ENCODE measurements at regions not wholly inside any gene's neighbourhood (a gene's known extent, or its start where the extent isn't known, plus 50 kb on each side); places are given as distances from the start of the nearest gene placed in this dataset.
"Not testable (repeated sequence)": the region's sequence is repeated elsewhere in the genome, so short reads cannot be mapped to it uniquely, and the experiment has no call there.

DNA sequence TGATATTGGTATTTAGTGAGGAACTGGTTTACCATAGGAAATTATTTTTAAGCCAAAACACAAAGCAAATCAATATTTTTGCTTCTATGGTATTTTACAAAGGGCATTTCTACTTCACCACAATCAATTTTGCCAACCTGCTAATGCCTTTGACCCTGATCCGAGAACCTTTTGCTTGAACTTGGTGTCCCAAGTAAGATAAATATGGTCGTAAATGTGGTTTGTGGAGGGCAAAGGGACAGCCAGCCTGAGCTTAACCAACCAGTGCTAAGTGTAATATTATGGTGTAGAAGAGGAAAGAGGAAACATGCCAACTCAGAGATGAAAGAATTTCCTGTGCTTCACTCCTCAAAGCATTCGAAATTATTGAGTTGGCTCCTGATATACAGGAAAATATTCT lies 148.4 kb downstream of the C3orf38 start:
- DNase-seq, result no peak

DNA sequence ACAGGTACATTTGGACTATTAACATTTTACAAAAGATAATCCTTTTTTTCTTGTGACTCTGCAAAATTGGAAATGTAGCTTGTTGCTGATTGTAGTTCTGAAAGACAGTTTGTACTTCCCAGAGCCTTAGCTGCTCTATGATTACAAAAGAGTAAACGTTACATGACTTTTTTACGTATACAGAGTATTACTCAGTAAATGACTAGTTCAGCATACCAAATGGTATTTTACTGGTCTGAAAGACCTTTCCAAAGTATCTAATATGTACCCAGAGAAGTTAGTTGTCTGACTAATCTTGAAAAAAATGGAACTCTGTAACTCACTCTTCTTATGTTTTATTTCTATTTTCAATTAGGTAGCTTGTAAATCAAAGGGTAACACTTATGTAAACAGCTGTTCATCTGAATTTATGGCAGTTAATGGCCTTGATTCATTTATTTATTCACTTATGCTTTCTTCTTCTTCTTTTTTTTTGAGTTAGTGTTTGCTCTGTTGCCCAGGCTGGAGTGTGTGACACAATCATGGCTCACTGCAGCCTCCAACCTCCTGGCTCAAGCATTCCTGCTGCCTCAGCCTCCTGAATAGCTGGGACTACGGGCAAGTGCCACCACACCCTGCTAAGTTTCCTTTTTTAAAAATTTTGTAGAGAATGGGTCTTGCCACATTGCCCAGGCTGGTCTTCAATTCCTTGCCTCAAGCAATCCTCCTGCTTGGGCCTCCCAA lies 151.7 kb downstream of the C3orf38 start:
- DNase-seq, result no peak

DNA sequence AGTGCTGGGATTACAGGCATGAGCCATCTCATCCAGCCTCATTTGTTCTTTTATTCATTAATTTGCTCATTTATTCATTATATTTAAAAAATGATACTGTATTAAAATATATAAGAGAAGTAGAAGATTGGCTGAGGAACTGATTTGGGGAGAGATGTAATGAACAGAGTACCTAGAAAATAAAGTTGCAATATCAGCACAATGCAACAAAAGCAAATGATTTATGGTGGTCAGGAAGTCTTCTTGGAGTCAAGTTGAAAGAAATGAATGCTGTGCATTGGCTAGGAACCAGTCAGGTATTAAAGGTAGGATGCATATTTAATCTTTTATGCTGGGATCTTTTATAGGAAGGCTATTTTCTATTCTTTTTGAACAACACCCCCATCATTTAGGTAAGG lies 152.2 kb downstream of the C3orf38 start:
- no peak for DNase-seq

DNA sequence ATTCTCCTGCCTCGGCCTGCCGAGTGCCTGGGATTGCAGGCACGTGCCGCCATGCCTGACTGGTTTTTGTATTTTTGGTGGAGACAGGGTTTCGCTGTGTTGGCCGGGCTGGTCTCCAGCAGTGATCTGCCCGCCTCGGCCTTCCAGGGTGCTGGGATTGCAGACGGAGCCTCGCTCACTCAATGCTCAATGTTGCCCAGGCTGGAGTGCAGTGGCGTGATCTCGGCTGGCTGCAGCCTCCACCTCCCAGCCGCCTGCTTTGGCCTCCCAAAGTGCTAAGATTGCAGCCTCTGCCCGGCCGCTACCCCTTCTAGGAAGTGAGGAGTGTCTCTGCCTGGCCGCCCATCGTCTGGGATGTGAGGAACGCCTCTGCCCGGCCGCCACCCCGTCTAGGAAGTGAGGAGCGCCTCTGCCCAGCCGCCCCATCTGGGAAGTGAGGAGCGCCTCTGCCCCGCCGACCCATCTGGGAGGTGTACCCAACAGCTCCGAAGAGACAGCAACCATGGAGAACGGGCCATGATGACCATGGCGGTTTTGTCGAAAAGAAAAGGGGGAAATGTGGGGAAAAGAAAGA lies 153.7 kb downstream of the C3orf38 start:
- not testable (repeated sequence) for DNase-seq

DNA sequence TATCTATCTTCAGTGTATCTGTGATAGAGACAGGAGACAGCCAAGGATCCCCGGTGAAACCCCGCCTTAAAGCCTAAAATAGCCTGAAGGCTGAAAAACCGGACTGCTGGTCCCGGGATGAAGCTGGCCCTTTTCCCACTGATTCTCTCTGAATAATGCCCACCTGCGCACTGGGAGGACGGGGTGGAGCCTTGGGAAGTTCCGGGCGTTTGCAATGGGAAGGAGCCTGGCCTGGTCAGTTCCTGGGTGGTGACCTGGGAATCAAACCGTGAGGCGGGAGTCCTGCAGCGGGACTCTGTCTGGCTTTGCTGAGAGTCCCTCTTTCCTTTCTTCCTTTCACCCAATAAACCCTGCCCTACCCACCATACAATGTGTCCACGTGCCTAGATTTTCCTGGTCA lies 157.9 kb downstream of the C3orf38 start:
- DNase-seq, result no peak

DNA sequence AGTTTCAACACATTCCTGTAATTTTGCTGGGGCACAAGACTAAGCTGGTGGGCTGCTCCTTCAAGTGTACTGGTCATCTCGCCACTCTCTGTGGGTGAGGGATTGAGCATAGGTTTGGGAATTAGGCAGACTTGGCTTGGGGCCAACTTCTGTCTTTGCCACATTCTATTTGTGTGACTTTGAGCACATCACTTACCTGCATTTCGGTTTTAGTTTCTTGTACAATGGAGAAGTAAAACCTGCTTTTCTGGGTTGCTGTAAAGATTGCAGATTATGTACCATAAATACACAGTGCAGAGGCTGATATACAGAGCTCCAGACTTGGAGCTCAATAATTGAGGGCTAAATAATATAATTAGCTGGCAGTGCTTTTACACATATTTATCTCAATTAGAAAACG lies 162.1 kb downstream of the C3orf38 start:
- DNase-seq, result no peak

DNA sequence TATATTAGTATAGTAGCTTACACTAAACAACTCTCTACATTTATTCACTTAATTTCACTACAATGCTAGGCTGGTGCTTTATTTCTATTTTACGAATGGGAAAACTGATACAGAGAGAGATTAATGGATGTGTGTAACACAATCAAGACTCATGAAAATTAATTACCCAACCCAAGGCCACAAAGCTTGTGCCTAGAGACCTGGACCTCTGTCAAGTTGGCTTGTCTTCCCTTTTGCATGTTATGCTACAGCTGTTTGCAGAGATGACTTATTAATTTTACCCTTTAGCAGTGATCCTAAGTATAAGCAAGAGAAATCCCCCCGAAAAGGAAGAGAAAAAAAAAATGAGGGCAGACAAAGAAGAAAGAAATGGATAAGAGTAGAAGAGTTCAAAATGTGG lies 162.5 kb downstream of the C3orf38 start:
- DNase-seq, result no peak

DNA sequence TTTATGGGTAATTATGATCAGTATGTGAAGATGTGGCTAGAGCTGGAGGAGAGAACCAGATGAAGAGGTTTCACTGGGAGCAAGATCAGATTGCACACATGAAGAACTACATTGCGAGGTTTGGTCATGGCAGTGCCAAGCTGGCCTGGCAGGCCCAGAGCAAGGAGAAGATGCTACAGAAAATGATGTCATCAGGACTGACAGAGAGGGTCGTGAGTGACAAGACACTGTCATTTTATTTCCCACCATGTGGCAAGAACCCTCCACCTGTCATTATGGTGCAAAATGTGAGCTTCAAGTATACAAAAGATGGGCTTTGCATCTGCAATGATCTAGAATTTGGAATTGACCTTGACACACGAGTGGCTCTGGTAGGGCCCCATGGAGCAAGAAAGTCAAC lies 168.3 kb downstream of the C3orf38 start:
- DNase-seq, result no peak

DNA sequence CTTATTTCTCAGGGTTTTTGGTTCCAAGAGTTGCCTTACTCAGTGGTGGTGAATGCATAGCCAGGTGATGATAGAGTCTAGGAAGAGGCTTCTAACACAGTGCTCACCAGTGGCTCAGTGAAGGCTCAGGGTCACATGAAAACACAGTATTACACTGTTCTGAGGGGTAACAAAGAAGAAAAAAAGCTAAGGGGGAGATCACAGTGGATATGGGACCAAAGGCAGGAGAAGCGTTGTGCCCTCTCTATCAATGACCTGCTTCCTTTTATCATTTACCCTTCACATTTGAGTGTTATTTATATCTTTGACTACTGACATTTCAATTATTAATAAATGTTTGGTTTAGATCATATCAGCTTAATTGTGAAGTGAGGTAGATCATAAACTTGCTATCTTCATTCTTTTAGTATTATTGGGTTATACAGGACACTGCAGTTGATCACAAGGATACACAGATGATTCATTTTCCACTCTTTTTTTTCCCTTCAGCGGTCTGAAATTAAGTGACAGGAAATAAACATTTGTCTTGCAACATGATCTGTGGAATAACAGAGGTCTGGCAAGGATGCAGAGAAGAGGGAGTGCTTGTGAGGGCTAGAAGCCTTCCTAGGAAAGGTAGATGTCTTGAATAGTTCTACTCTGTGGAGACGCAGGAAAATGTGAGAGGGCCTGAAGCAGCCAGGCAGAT lies 171.7 kb downstream of the C3orf38 start:
- DNase-seq, result no peak

DNA sequence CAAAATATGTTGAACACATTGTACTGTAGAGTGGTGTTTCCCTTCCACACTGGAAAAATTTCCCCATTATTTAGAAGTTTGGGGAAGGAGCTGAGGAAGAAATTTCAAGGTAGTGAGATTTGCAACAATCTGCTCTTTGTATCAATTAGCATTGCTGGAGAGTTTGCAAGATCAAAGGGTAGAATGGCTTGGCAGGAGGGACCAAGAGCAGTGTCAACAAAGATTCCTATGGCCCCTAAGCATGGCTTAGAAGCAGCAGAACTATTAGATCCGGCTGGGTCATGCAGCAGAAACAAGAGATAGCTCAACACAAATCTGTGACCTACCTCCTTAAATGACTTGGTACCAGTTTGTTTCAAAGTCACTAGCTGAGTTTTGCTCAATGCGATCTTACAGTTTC lies 175.0 kb downstream of the C3orf38 start:
- no peak for DNase-seq

DNA sequence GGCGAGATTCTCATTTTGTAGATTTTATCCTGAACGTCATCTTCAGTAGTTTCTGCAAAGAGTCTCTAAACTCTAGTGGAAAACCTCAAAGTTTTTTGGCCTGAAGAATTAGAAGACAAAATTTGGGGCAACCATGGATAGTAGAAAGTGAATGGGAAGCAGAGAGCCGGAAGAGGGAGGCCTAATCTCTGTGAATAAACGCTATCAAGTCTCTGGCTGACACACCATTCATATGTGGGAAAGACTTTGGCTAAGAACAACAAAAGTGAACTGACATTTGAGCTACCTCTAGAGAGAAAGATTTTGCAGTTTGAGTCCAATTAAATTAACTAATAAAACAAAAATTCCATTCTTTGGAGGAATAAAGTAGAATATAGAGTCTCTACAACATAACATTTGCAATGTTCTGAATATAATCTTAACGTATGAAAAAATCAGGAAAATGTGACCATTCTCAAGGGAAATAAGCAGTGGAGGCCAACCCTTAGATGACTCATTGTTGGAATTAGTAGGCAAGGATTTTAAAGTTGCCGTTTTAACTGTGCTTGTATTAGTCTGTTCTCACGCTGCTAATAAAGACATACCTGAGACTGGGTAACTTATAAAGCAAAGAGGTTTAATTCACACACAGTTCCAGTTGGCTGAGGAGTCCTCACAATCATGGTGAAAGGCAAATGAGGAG lies 184.6 kb downstream of the C3orf38 start:
- DNase-seq, result no peak

DNA sequence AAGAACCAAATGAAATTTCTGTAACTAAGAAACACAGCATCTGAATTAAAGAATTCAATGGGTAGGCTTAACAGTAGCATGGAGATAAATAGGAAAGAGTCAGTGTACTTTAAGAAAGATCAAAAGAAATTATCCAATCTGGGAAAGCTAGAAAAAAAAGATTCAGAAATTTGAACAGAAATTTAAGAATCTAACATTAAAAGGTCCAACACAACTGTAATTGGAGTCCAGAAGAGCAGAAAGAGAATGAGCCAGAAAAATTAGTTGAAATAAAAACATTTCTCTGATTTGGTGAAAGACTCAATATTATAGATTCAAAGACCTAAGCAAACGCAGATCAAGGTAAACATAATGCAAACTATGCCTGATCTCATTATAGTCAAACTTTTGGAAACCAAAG lies 187.1 kb downstream of the C3orf38 start:
- DNase-seq, result no peak

DNA sequence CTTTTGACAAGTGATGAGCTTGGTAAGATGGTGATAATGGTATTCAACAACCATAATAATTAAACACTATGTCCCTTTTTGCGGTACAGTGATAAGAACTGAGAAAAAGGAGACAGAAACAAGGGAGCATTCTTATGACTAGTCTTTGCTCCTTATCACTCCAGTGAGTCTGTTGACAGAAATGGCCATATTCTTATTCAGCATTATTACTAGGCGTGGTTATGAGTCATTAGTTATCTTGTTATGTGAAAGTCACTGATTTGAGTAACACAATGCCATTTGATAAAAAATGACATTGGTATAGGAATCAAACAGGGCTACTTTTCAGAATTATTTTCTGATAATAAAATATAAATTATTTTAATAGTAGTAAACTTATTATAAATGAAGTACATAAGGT lies 193.5 kb downstream of the C3orf38 start:
- no peak for DNase-seq

DNA sequence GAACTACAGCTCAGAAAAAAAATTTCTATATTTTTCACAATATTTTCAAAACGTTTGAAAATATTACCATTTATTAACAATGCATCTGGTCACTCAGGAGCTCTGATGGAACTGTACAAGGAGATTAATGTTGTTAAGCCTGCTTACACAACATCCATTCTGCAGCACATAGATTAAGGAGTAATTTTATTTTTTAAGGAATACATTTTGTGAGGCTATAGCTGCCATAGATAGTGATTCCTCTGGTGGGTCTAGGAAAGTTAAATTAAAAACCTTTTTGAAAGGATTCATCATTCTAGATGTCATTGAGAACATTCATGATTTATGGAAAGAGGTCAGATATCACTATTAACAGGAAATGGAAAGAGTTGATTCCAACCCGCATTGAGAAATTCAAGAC lies 196.9 kb downstream of the C3orf38 start:
- no peak for DNase-seq

DNA sequence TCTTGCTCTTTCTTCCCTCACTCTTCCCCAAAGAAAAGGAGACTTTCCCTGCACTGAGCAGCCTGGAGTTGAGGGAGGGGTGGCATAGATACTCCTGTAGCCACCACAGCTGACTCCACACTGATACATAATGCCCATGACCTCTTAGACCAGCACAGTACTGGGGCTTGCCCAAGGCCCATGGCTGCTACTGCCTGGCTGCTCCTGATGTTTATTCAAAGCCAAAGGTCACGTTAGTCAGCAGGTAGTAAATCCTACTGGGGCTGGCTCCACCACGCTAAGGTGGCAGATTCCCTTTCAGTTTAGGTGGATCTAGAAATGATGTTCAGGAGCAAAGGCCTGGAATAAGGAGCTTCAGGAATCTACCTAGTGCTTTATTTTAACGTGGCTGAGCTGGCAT lies 212.7 kb downstream of the C3orf38 start:
- DNase-seq, result no peak

DNA sequence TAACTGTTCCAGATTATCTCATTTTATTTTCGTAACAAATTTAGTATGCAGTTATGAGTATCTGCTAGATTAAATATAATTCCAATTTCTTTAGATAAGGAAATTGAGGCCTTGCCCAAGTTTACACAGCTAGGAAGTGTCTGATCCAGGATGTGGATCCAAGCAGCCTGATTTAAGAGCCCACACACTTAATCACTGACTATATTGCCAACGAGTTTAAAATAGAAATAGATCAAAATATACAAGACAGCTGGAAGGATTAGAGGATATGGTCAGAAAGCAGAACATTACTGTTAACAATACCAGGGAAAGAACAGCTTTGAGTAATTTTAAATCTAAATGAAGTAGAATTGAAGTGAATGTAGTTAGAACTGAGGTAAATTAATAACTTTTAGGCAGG lies 215.2 kb downstream of the C3orf38 start:
- no peak for DNase-seq

DNA sequence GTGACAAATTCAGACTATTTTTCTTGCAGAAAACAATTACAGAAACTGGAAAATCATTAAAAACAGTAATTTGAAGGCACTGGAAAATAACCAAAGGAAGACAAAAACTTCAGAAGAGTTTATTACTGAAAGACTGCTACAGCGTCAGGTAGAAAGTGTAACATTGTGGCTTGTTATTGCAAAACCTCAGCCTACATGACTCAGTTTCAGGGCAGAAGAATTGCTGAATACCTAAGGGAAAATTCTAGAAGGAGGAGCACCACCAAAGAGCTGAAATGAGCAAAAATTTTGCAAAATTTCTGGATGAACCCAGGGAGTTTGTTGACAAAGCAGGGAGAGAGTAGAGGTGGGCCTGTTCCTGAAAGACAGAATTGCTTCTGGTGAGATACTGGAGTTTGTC lies 219.6 kb downstream of the C3orf38 start:
- no peak for DNase-seq

DNA sequence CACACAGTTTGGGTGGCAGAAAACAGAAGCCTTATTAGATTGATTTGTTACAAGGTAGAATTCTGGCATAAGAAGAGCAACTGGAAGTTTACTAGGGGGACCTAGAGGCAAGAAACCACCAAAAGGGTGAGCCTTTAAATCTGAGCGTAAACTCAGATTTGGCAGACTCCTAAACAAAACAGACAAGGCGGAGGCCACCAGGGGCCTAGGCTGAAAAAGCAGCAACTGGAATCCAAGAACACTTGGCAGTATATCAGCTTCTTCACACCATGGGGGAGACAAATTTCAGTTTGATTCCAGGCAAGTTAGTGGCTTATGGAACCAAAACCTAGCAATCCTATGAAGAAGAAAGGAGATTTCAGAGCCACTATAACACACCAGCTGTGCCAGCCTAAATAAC lies 220.0 kb downstream of the C3orf38 start:
- no peak for DNase-seq

DNA sequence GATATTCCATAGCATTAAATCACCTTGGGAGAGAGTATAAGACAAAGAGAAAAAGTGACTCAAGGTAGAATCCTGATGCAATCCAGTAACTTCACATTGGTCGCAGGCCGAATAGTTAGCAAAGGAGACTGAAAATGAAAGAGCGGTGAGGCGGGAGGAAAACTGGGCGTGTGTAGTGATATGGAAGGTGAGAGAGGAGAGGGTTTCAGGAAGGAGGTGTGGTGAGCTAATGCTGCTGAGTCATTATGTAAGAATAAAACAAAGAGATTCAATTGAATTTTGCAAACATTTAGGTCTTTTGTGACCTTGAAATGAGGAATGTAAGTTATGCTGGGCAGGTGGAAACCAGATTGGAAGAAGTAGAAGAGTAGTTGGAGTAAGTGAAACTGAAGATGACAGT lies 235.3 kb downstream of the C3orf38 start:
- no peak for DNase-seq

DNA sequence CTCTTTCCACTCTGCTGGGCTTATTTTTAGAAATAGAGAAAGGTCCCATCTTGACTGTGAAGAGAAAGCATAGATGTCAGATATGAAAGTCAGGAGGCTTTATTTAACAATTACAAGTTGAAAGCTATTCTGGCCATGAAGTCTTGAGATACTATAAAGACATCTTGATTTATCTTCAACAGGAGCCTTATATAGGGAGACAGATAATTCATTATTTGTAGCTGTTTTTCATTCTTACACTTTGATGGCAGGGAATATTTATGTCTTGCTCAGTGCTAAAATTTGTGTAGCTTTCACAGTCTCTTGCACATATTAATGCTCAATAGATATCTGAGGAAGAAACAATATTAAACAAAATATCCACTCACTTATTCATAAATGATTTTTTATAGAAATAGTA lies 248.8 kb downstream of the C3orf38 start:
- DNase-seq, result no peak

DNA sequence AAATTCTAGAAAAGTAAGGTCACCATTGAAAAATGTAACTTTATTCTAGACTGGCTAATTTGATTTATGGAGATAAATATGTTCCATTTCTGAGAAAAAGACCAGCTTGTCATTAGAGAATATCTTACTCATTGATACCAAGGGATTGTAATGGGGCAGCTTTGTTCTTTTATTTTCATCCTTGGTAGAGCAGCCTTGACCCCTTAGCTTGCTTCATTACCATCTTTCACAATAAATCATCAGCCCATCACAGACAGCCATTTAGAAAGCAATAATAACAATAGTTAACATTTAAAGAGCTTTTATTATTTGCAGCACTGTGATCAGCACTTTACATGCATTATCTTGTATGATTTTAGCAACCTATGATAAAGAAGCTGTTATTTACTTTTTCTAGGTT lies 253.6 kb downstream of the C3orf38 start:
- DNase-seq, result no peak

DNA sequence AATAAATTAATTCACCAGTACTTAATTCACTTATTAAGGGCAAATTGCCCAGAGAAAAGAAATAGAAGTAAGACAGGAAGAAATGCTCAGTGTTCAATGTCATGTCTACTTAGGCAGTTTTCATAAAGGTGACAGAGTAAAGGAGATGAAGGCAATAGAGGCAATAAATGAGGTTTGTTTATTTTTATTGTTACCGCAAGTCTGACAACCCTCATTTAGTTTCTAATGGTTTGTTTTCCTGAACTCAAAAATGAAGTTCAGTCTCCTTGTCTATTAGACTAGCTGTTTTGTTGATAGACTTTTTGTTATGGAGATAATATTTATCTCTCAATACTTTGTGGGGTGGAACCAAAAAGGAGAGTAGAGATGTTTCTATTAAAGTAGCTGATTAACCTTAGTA lies 258.3 kb downstream of the C3orf38 start:
- DNase-seq, result no peak

DNA sequence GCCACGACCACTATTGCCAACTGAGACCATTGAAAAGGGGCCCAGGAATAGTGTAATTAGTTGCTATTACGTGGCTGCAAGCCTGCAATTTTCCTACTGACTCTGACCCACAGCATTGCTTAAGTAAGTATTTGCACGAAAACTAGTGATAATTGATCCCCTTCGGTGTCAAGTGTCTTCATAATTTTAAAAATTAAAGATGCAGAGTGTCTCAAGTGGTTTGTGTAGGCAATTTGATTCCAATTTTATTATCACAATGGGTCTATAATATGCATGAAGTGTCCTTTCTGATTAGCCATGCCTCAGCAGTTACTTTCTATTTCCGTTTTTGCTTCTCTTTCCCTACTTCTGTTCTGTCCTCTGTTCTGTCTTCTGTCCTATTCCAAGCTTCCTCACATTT lies 259.2 kb downstream of the C3orf38 start:
- DNase-seq, result no peak

DNA sequence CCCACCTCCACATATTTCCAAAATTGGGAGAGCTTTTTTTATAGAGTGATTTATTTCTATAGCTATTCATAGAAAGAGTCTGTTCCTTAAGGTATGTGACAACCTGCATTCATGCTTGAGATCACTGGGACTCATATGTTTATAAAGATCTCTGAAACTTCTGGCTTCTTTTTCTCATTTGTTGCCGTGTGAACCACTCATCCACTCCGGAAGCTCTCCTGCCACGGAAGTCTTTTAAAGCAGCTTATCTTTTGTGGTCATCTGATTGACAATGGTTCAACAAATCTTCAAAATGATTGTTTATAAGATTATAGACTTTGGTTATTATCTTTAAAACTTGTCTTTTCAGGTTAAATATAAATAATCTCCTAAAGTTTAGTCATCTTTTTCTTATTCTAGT lies 260.5 kb downstream of the C3orf38 start:
- DNase-seq, result no peak
